SU-DHL-6 (cell line): ENCODE measurements at regions not wholly inside any gene's neighbourhood (a gene's known extent, or its start where the extent isn't known, plus 50 kb on each side); places are given as distances from the start of the nearest gene placed in this dataset.

Source experiments
- H2AFZ ChIP-seq: fragments of 200-600 bp; sonication (generic); 2 replicates; pipeline ENCODE4 v1.6.1; 2014; ENCODE audit warnings: low read depth, mild to moderate bottlenecking, moderate library complexity, mixed read lengths, antibody characterized with exemption, low read length; ENCODE audit not compliant: severe bottlenecking
- H3F3A ChIP-seq: fragments of 200-600 bp; shearing (Covaris generic); 2 replicates; pipeline ENCODE4 v1.6.0; 2016; ENCODE audit warnings: antibody characterized with exemption, mild to moderate bottlenecking; ENCODE audit not compliant: insufficient read depth
- H3K27ac ChIP-seq: fragments of 200-600 bp; sonication (generic); 2 replicates; pipeline ENCODE4 v1.5.1; 2016; ENCODE audit warnings: low read depth, mild to moderate bottlenecking, low read length, moderate library complexity, mixed read lengths
- H3K27me3 ChIP-seq: fragments of 200-600 bp; sonication (generic), shearing (Covaris generic); 2 replicates; pipeline ENCODE4 v1.6.0; 2014; ENCODE audit warnings: mild to moderate bottlenecking, low read length
- H3K36me3 ChIP-seq: fragments of 200-600 bp; sonication (generic); 2 replicates; pipeline ENCODE4 v1.6.1; 2014; ENCODE audit warnings: mild to moderate bottlenecking, low read length, mixed read lengths
- H3K4me2 ChIP-seq: fragments of 300-600, 200-600 bp; shearing (Covaris generic), sonication (generic); 2 replicates; pipeline ENCODE4 v1.6.0; 2014; ENCODE audit warnings: low read length, low read depth, mild to moderate bottlenecking; ENCODE audit not compliant: poor library complexity, severe bottlenecking
- H3K4me3 ChIP-seq: fragments of 200-600 bp; sonication (generic); 2 replicates; pipeline ENCODE4 v1.5.1; 2014; ENCODE audit warnings: antibody characterized with exemption, low read length, mild to moderate bottlenecking, mixed read lengths; ENCODE audit not compliant: insufficient read depth, poor library complexity, severe bottlenecking
- H3K79me2 ChIP-seq: fragments of 200-600 bp; sonication (generic); 2 replicates; pipeline ENCODE4 v1.6.1; 2014; ENCODE audit warnings: mild to moderate bottlenecking, low read length, moderate library complexity; ENCODE audit not compliant: insufficient read depth
- H3K9ac ChIP-seq: fragments of 200-600 bp; sonication (generic); 2 replicates; pipeline ENCODE4 v1.7.0; 2014; ENCODE audit warnings: mild to moderate bottlenecking, low read length
- H3K9me2 ChIP-seq: fragments of 200-600 bp; sonication (generic); replicated peaks from 2 replicates; pipeline ENCODE4 v1.6.1; 2014; ENCODE audit warnings: low read length; ENCODE audit not compliant: insufficient read depth
- H3K9me3 ChIP-seq: fragments of 200-600 bp; sonication (generic); 2 replicates; pipeline ENCODE4 v1.6.1; 2014; ENCODE audit warnings: low read length, mixed read lengths; ENCODE audit not compliant: insufficient read depth
- H4K20me1 ChIP-seq: fragments of 200-600 bp; sonication (generic); 2 replicates; pipeline ENCODE4 v1.6.1; 2014; ENCODE audit warnings: low read depth, mild to moderate bottlenecking, antibody characterized with exemption, low read length, moderate library complexity, mixed read lengths
- EZH2phosphoT487 ChIP-seq: fragments of 200-600 bp; sonication (generic), shearing (Covaris generic); conservative IDR thresholded peaks from 2 replicates; pipeline ENCODE4 v1.6.1; 2018; ENCODE audit warnings: mild to moderate bottlenecking, antibody characterized with exemption, low read length, moderate library complexity, mixed read lengths
- TF ChIP-seq, protein P1 (sequence below): fragments of 200-600 bp; sonication (generic); IDR thresholded peaks from one replicate; pipeline ENCODE4 v1.5.1; 2017; ENCODE audit warnings: antibody characterized with exemption, mild to moderate bottlenecking, low read length, moderate library complexity; ENCODE audit not compliant: insufficient read depth, poor library complexity, severe bottlenecking

DNA sequence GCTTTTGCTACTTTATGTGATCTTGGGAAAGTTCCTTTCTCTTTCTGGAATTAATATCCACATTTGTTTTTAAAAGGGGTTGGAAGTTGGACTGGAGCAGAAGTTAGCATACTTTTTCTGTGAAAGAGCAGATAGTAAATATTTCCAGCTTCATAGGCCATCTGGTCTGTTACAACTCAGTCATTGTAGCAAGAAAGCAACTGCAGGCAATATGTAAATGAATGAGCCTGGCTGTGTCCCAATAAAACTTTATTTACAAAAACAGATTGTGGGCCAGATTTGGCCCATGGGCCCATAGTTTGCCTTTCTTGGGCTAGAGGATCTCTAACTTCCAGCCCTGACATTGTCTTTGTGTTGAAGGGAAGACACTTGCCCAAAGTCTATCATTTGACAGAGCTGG, 104.4 kb downstream of the ACTL7B start:
- Histone ChIP-seq H3K27me3 (no peaks in the 10 kb centered on the region), H3K36me3 (no peaks in the 10 kb centered on the region), H3K27ac (no peak overlapping the region), H3K9me2 (no peaks in the 10 kb centered on the region), H3K4me3 (no peak overlapping the region), H3F3A (no peaks in the 10 kb centered on the region), H2AFZ (no peak overlapping the region), H3K9ac (no peak overlapping the region), H3K9me3 (no peaks in the 10 kb centered on the region), H3K4me2 (no peak overlapping the region), H3K79me2 (no peaks in the 10 kb centered on the region), H4K20me1 (no peaks in the 10 kb centered on the region)
- TF ChIP-seq EZH2phosphoT487: no peak

DNA sequence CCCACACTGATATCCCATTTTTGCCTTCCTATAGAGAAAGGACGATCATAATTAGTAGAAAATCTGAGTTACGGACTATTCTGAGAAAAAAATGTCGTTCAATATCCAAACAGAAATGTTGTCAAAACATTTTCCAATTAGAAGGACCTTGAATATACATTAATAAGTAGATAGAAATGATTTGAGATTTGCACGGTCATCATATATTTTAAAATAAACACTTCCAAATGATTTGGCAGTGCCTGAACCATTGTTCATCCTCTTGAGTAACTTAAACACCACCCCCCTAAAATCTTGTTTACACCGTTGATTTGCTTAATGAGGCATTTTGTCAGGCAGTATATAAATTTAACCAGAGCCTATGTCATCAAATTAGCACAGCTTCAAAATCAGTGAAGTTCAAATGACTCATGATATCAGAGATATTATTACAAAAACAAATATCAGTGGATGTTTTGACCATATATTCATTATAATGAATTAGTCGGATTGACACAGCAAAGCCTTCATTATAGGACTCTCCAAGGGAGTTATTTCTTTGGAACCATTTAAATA, 105.0 kb downstream of the ACTL7B start:
- Histone ChIP-seq H3K79me2 (no peaks in the 10 kb centered on the region), H3K9me3 (no peaks in the 10 kb centered on the region), H3F3A (no peaks in the 10 kb centered on the region), H4K20me1 (no peaks in the 10 kb centered on the region), H3K9me2 (no peaks in the 10 kb centered on the region), H3K27me3 (no peaks in the 10 kb centered on the region), H3K27ac (no peak overlapping the region), H3K36me3 (no peaks in the 10 kb centered on the region), H3K4me2 (no peak overlapping the region), H2AFZ (no peak overlapping the region), H3K4me3 (no peak overlapping the region), H3K9ac (no peak overlapping the region)
- TF ChIP-seq EZH2phosphoT487: no peak
- TF ChIP-seq, protein P1, sequence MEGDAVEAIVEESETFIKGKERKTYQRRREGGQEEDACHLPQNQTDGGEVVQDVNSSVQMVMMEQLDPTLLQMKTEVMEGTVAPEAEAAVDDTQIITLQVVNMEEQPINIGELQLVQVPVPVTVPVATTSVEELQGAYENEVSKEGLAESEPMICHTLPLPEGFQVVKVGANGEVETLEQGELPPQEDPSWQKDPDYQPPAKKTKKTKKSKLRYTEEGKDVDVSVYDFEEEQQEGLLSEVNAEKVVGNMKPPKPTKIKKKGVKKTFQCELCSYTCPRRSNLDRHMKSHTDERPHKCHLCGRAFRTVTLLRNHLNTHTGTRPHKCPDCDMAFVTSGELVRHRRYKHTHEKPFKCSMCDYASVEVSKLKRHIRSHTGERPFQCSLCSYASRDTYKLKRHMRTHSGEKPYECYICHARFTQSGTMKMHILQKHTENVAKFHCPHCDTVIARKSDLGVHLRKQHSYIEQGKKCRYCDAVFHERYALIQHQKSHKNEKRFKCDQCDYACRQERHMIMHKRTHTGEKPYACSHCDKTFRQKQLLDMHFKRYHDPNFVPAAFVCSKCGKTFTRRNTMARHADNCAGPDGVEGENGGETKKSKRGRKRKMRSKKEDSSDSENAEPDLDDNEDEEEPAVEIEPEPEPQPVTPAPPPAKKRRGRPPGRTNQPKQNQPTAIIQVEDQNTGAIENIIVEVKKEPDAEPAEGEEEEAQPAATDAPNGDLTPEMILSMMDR: no peak

DNA sequence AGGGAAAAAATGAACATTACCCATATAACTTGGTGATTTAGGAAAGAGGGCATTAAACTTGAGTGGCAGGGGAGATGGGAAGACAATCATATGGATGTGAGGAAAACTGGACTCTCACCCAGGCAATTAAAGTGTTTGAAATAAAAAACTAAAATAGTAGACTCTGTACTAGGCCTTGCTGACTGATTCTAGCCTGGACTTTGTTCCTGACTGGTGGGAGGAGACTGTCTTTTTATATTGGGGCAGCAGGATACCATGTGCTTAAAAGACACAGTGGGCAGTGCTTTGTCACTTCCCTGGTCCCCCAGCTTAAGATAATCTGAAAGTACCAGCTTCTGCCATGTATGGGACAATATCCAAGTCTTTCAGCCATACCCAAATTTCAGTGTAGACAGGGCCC, 107.0 kb downstream of the ACTL7B start:
- H3F3A ChIP-seq: no peaks in the 10 kb centered on the region

DNA sequence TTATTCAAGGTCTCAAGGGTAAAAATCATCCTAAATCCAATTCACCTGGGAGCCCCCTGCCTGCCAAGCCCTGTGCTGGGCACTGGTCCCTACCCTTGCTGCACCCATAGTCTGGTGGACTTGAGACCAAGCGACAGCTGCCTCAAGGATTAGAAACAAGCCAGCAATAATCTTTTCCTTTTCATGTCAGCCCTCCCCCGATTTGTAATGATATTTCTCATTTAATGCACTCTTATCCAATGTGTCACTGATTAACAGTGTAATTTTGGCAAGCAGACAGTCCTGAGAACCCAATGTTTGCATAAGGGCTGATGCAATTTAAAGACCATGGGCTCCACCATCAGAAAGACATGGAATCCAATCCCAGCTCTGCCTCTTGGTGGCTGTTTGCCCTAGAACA, 108.9 kb downstream of the ACTL7B start:
- no peak overlapping the region for H2AFZ ChIP-seq
- no peak overlapping the region for H3K4me2 ChIP-seq
- no peaks in the 10 kb centered on the region for H3K27me3 ChIP-seq
- no peaks in the 10 kb centered on the region for H3K9me2 ChIP-seq
- no peaks in the 10 kb centered on the region for H3K9me3 ChIP-seq
- H3K9ac ChIP-seq: no peak overlapping the region
- TF ChIP-seq EZH2phosphoT487: no peak
- TF ChIP-seq, protein P1: no peak
- H3K4me3 ChIP-seq: no peak overlapping the region
- no peaks in the 10 kb centered on the region for H3F3A ChIP-seq
- no peak overlapping the region for H3K27ac ChIP-seq
- H3K79me2 ChIP-seq: no peaks in the 10 kb centered on the region
- H3K36me3 ChIP-seq: no peaks in the 10 kb centered on the region
- H4K20me1 ChIP-seq: no peaks in the 10 kb centered on the region

More for the DNA sequence above, 107.0 kb downstream of the ACTL7B start:
- no peak overlapping the region for H3K4me3 ChIP-seq
- H3K27me3 ChIP-seq: no peaks in the 10 kb centered on the region
- H3K4me2 ChIP-seq: no peak overlapping the region
- H3K27ac ChIP-seq: no peak overlapping the region
- H3K9ac ChIP-seq: no peak overlapping the region
- H4K20me1 ChIP-seq: no peaks in the 10 kb centered on the region
- H3K9me3 ChIP-seq: no peaks in the 10 kb centered on the region
- H2AFZ ChIP-seq: no peak overlapping the region
- H3K9me2 ChIP-seq: no peaks in the 10 kb centered on the region
- no peak for TF ChIP-seq EZH2phosphoT487
- TF ChIP-seq, protein P1: no peak
- H3K36me3 ChIP-seq: no peaks in the 10 kb centered on the region
- H3K79me2 ChIP-seq: no peaks in the 10 kb centered on the region
